GM19351 (cell line): ENCODE measurements at regions not wholly inside any gene's neighbourhood (a gene's known extent, or its start where the extent isn't known, plus 50 kb on each side); places are given as distances from the start of the nearest gene placed in this dataset.

Source experiments
- ATAC-seq: cut with Tn5 transposase; IDR thresholded peaks from one replicate; pipeline ENCODE4 v1.9.1; 2021; ENCODE audit warnings: mild to moderate bottlenecking, moderate library complexity; ENCODE audit not compliant: unreplicated experiment

DNA sequence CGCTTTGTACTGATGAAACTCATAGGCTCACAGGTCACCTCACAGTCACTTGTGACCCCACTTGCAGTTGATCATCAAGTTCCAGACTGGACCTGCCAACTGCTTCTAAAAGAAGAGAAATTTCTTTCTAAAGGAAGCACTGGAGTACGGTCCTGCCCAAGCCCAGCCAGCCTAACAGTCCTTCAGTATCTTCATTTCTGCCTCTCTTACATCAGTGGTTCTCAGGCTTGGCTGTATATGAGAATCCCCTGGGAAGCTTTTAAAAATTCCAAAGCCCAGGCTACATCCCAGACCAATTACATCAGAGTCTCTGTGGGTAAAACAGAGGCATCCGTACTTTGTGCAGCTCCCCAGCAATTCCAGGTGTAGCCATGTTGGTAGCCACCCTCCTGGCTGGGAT lies 282.1 kb downstream of the NFIB start:
- no peak for ATAC-seq

DNA sequence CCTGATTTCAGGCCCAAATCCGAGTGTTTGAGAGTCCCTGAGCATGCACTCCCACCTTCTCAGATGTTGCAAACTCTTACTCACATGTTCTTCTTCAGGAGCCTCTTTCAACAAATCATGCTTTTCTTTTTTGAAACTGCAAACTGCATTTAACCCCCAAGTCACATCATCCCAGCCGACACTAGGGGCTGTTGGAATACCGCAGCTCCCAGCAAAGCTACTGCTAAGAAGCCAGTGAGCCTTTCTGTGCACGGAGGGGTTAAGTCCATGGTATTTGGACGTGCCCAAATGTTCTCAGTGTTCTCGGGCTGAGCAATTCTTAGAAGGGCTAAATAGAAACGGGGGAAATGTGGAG lies 282.9 kb downstream of the NFIB start:
- ATAC-seq, result no peak

DNA sequence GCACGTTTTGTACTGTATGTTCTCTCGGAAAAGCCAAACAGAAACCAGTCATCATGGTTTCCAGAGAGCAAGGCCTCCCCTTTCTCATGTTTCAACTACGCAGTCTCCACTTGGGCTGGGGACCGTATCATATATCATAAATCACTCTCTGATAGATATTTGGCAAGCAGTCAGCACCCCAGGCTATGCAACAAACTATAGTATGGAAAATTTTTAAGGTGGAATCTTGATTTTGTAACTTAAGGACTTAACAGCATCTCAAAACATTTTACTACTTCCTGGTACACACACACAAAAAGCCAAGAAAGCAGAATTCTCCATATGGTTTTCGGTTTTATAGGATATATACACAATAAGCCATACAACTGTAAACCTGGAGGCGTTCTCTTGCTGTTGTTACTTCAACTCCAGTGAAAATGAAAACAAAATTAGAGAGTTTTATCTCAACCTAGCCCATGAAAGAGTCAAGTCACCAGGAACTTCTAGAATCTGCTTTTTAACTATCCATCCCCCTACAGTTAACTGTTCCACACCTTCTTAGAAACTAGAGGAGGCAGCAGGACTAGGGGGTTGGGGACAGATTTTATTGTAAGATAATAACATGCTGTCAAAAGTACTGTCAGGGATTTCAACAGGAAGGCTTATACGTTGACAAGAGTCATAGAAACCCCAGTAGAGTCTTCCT lies 283.4 kb downstream of the NFIB start:
- no peak for ATAC-seq

DNA sequence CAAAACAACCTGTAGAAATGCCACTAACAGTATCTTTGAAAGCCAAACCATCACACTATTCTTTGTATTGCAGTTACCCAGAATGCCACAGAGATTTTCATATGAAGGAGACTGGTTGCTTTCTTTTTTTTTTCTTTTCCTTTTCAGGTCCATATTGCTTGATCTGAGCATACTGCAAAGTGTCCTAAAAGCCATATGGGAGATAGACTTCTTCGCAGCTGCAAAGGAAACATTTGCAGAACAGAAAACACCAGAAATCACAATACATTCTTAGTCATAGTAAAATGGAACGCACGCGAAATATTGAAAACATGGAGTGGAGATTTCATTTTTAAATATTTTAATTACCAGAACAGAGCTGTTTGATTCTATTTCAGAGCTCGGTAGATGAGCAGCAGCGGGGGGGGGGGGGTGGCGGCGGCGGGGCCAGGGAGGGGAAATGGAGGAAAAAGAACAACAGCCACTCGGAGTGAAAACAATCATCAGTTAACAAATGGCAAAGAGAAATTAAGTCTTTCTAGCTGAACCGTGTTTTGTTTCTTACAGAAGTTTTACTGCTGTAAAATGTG lies 284.1 kb downstream of the NFIB start:
- ATAC-seq, result no peak

DNA sequence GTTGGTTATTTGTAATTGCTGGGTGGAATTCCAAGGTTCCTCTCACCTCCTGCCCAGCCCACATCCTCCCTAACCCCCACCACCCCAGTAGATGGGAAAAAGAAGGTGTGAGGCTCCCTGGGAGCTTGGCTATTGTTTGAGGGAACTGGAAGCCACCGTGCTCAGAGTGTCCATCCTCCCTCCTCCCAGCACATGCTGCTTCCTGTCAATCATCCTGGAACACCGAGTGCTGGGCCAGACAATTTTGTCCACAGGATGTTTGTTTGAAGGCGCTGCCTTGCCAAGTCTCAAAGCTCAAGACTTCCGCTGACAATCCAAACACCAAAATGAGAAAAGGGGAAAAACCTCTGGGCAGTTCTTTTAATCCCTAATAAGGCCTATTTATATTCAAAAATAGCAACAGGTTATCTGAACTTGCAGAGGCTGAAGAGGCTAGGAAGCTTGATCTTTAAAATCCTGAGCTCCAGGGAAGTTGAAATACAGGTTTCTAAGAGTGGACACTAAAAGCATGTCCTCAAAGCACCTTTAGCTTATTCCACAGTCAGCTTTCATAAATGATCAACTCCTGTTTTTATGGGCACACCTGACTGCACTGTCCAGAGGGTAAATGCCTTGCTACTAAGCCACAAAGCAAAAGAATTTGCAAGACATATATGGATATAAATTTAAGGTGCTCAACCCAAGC lies 286.7 kb downstream of the NFIB start:
- ATAC-seq, result no peak

DNA sequence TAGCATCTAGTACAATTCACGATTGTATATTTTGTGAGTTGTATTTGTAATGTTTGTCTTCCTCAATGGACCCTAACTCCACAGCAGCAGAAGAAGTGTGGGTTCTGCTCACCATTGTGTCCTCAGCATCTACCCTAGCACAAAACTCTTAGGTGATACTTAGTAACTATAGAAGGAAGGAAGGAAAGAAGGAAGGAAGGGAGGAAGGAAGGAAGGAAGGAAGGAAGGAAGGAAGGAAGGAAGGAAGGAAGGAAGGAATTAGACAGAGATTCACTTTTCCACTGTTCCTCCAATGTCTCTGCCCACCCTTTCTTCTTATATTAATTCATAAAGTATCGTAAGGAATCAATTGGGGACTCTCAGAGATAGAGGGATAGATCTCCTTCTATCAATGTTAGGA lies 288.2 kb downstream of the NFIB start:
- no peak for ATAC-seq

DNA sequence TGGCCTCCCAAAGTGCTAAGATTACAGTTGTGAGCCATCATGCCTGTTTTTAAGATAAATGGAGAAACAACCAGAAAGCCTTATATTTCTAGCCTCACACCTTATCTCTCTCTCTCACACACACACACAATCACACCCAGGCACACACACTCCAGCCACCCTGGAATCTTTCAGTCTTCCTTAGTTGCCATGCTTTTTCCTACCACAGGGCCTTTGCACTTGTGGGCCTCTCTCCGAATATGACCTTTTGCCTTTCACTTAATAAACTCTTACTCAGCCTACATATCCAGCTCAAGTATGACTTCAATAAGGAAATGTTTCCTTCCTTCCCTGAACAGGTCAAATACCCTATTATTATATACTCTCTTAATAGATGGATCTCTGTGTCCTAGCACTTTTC lies 290.7 kb downstream of the NFIB start:
- no peak for ATAC-seq

DNA sequence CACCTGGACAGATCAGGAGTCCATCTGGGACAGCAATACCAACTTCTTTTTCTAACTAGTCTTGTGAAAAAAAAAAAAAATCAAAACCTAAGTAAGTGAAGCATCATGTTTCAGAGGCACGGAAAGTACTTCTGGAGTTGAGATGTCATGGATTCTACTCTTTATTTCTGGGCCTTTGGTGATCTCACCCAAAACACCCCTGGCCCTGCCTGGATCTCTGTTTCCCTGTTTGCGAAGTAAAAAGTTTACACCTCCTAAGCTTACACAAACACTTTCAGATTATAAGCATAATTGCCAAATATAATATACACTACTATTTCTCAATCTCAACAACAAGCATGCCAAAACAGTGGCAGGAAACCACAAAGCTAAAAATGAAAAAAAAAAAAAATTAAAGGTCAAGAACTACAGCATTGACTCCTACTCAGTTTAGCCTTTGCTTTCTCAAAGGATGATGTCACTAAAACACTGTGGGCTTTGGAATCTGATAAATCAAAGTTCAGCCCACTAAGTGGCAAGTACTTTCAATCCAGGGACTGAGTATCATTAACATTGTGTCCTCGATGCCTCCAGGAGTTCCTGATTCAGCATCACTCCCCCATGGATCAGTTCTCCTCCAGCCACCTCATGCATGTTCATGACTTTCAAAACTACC lies 291.9 kb downstream of the NFIB start:
- no peak for ATAC-seq

DNA sequence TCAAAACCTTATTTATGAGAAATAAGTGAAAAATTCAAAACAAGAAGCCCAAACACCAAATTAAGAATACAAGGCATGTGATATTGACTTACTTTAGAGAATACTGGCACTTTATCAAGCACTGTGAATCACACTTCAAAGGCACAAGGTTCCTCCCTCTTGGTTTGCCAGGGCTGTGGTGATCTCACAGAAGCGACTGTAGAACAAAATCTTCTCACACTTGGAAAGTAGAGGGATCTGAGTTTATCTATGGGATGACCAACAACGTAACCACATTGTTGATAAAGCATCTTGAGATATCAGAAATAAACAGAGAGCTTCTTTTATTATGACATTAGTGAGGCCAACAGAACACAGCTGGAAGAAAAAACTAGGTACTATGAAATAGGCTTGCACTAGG lies 295.9 kb downstream of the NFIB start:
- no peak for ATAC-seq

DNA sequence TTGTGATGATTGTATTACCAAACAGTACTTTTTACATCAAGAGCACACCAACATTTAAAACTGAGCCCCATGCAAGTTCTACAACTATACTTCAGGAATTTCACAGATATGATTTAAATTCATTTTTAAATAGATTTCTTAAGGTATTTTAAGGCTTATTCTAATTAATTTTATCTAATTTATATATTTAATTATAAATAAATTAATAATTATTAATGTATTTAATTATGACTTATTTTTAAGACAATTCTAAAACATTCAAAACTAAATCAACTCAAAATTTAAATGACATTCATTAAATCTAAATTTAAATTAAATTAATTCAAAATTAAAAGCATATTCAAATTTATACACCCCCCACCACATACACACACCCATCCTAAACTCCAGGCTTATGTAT lies 299.2 kb downstream of the NFIB start:
- no peak for ATAC-seq

DNA sequence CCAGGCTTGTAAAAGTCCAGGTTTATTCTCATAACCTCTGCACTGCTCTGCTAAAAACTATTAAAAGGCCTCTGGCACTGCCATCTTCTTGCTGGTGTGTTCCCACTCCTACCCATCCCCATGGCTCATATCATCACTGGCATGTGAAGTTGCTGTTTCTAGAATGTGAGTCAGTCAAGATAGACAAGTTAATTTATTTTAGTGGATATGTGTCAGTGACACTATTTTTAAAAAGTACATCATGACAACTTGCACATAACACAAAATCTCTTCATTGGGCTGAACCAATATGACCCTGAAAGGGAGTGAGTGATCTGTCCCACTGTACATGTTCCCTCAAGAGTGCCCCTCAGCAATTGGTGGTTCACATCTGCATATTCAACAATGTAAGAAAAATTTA lies 299.7 kb downstream of the NFIB start:
- no peak for ATAC-seq

DNA sequence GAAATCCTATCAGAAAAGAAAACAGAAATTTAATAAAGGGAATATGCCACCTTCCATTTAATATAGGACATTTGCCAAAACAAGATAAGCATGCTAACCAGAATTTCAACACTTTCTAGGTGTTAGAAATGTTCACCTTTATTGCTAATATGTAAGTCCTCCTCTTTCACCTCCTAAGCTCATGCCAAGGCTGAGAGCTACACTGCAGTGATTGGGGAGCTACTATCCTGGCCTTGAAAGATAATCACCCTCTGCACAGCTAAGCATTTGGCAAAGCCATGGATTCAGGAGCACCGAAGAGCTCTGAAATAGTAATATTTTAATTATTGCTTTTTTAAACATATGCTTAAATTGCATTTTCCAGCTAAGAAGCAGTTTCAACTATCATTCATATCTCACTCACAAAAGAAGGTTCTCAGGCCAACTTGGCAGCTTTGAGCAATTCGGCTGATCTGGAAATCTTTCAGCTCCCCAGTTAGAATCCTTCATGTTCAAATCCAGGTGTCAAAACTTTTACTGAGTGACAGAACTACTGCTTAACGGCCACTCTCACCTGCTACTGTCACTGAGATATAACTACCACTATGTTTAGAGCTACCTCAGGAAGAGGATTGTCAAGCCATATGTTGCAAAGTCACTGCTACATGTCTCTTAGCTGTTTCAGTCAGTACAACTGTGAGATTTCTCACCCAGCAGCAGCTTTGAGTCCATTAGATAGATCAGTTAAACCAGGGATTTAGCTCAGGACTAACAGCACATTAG lies 302.0 kb downstream of the NFIB start:
- ATAC-seq, result no peak

DNA sequence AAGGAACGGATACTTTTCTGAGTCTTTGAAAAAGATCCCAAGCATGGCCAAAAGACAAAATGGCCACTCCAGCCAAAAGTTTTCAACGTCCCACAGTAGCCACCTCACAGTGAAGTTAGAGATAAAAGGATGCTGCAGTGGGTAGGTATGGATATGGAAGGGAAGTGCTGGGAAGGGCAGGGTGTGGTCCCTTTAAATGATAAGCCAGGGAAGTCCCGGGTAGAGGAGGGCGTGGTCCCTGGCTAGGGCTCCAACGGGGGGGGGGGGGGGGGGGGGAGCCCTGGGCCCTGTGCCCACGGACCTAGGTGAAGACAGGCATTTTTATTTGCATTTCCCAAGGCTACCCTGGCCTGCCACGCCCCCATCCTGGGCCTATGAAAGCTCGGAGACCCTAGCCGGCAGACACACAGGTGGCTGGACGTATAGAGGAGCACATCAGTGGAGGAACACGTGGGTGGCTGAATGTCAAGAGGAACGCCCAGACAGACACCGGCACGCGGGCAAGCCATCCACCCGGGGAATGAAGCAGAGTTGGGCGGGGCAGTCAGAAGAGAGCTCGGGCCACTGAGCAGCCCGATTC lies 306.7 kb downstream of the NFIB start:
- no peak for ATAC-seq

DNA sequence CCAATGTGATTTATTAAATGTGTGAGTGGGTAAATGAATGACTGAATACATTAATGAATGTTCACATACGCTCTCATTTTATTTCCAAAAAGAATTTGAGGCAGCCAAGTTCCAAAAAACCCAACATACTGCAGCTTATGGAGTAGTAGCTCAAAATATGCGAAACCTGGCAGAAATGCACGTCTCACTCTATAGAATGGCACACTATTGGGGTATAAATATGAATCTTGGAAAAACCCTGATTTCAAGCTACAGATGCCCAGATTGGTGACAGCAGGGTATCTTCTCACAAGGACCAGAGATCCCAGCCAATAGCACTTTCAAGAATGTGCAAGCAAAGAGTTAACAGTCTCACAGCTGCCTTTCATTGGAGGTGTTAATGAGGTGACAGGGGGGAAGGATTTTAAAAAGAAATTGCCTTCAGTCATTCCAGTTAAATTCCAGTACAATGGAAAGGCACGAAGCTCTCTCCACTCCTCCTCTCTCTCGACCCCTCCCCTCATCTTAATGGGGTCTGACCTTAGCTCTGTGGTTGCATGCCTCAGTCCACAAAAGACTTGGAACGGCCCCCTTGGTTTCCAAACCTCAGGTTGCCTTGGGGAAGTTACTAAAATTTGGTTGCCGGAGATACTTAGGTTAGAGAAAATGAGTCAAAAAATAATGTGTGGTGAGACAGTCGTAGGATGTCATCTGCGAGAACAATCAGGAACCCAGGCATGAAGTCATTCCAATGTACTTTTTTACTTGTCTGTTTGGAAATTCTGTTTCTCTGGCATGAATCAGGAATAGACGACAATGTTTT lies 307.4 kb downstream of the NFIB start:
- no peak for ATAC-seq

DNA sequence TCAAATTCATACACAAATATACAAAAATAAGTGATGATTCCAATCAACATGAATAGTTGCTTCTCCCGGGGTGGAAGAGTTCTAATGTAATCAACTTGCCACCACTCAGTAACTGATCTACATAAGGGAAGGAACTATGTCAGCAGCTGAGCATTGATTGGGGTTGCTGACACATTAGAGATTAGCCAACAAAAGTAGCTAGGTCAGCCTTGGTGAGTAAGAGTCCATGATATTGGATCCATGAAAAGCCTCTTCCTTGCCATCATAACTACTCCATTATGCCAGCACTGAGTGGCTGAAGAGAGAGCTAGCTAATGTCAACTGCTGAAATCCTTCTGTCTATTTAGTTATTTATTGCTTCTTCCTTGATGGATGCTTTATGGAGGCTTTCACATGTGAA lies 309.8 kb downstream of the NFIB start:
- no peak for ATAC-seq

DNA sequence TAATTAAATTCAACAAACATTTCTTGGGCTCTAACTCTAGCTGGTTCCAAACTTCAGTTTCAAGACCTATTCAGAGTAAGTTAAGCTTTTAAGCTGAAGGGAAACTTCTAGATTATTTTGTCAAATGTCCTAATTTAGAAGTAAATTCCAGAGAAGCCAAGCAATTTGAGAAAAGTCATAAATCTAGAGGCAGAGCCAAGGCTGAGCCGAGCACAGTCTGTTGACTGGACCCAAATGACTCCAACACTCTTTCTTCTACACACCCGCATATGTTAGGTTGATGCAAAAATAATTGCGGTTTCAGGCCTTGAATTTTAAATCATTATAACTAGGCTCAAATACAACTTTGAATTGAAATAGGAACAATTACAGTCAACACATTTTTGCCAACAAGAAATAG lies 319.7 kb downstream of the NFIB start:
- no peak for ATAC-seq

DNA sequence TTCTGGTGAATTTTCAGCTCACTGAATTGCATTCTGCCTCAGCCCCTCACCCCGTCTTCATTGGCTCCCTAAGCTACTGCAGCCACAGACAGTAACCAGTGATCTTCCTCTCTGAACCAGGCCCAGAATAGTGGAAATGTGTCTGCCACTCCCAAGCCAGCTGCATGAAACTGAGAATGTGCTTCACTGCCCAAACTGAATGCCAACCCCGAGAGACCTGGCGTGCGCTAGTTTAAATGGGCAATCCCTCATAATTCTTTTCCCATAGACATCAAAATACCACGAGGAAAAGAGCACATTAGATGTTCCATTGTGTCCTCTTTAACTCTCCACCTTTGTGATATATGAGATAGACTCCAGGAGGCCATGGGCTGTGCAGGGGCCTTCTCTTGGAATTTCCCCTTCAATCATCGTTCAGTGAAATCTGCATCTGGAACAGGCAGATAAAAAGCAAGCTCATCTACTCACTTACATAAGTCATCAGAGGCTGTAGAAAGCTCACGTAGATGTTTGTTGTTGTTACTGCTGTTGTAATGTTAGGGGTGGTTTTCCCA lies 320.2 kb downstream of the NFIB start:
- ATAC-seq, result no peak

DNA sequence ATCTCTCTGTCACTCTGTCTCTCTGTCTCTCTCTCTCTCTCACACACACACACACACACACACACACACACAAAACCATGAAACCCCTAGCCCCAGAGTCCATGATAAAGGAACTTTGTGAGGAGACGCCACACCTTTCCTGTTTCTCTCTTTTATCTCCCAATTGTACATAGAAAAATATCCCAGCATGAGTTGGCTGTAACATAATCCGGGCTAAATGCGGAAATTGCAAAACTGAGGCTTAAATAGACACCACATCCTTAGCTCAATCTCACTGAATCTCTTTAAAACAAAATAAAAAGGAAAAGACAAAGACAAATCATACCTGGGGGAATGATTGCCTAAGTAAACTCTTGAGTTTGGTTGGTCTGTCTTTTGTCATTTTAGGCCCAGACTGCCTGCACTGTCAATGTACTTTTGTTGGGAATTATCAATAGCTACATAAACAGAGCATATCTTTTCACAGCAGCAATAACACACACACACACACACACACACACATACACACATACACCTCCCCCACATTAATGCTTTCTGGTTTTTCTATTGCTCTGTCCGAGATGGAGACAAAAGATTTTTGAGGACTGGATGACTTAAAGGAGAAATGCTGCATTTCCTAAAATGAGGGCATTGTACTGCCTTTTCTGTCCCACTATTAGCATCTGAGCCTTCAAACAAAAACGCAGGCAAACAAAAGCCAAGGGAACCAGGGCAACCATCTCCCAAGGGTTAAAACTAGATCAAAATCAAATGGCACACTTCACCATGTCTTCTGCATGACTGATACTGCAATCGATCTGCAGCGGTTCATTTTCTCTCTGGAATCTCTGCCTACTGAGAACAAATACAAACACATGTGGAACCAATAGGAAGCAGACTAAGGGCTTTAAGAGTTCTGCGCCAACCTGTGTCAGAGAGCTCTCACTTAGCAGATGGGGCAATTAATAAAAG lies 321.5 kb downstream of the NFIB start:
- ATAC-seq, result no peak

DNA sequence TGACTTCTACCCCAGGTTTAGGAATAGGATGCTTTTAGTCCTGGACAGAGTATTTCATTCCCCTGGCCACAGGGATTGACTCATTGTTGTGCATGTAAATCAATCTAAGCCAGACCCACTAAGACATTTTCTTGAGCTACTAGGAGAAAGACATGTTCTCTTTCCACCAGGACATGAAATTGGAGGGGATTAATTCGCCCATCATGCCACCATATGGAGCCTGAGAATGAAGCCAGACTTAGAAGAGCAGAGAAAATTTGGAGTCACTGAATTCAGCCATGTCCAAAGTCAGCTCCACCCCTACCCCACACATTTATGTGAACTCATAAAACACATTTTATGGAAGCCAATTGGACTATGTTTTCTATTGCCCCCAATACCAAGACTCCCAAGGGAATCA lies 322.5 kb downstream of the NFIB start:
- ATAC-seq, result no peak
